Mesenchymal stem cell (in vitro differentiated cells and primary cell): ENCODE measurements at regions not wholly inside any gene's neighbourhood (a gene's known extent, or its start where the extent isn't known, plus 50 kb on each side); places are given as distances from the start of the nearest gene placed in this dataset.

Experiments used
- DNase-seq: peaks from one replicate; pipeline ENCODE4 v3.0.0-alpha.2; 2013
- H2AFZ ChIP-seq: one replicate; pipeline ENCODE4 v1.6.1; 2013; ENCODE audit warnings: low read depth, mild to moderate bottlenecking, control low read depth, inconsistent platforms, low read length, moderate library complexity
- H2AK5ac ChIP-seq: 2 replicates; pipeline ENCODE4 v1.6.1; 2013; ENCODE audit warnings: low read length, moderate library complexity, mild to moderate bottlenecking, inconsistent platforms; ENCODE audit not compliant: severe bottlenecking
- H2BK120ac ChIP-seq: one replicate; pipeline ENCODE4 v1.6.1; 2013; ENCODE audit warnings: low read depth, mild to moderate bottlenecking, inconsistent platforms, low read length, moderate library complexity
- H2BK12ac ChIP-seq, 2 experiments: one replicate each; pipeline ENCODE4 v1.6.1; 2013; ENCODE audit warnings: inconsistent platforms in 2 of 2, low read length in 2 of 2, mild to moderate bottlenecking in 2 of 2, moderate library complexity in 2 of 2, control low read depth in 1 of 2
- H2BK15ac ChIP-seq: one replicate; pipeline ENCODE4 v1.6.1; 2013; ENCODE audit warnings: mild to moderate bottlenecking, low read depth, inconsistent platforms; ENCODE audit not compliant: poor library complexity, severe bottlenecking
- H2BK5ac ChIP-seq: 2 replicates; pipeline ENCODE4 v1.6.1; 2013; ENCODE audit warnings: low read depth, mild to moderate bottlenecking, low read length, control low read depth, inconsistent platforms; ENCODE audit not compliant: poor library complexity, severe bottlenecking
- H3K14ac ChIP-seq, 2 experiments: one replicate each; pipeline ENCODE4 v1.6.1; 2013; ENCODE audit warnings: inconsistent platforms in 2 of 2, low read length in 2 of 2, control low read depth in 1 of 2, mild to moderate bottlenecking in 1 of 2, moderate library complexity in 1 of 2
- H3K18ac ChIP-seq, 2 experiments: one replicate each; pipeline ENCODE4 v1.6.1; 2013; ENCODE audit warnings: inconsistent platforms in 2 of 2, low read length in 2 of 2, control low read depth in 1 of 2, low read depth in 1 of 2, mild to moderate bottlenecking in 1 of 2
- H3K23ac ChIP-seq, 2 experiments: one replicate each; pipeline ENCODE4 v1.6.1; 2013; ENCODE audit warnings: inconsistent platforms in 2 of 2, low read length in 2 of 2, mild to moderate bottlenecking in 2 of 2, moderate library complexity in 2 of 2, control low read depth in 1 of 2
- H3K27ac ChIP-seq: 2 replicates; pipeline ENCODE4 v1.5.1; 2013; ENCODE audit warnings: mild to moderate bottlenecking, moderate library complexity, low read length, control low read depth, inconsistent platforms; ENCODE audit not compliant: poor library complexity, severe bottlenecking
- H3K27me3 ChIP-seq, 2 experiments: 2 replicates each; pipeline versions ENCODE4 v1.6.1 to v1.7.0; 2013; ENCODE audit warnings: low read length in 2 of 2, mild to moderate bottlenecking in 2 of 2, moderate library complexity in 2 of 2, control low read depth in 1 of 2, inconsistent platforms in 1 of 2; ENCODE audit not compliant: control insufficient read depth in 1 of 2, insufficient read depth in 1 of 2
- H3K36me3 ChIP-seq, 2 experiments: 2 replicates each; pipeline versions ENCODE4 v1.6.1 to v1.7.0; 2013; ENCODE audit warnings: low read length in 2 of 2, control low read depth in 1 of 2, inconsistent platforms in 1 of 2, low read depth in 1 of 2, mild to moderate bottlenecking in 1 of 2; ENCODE audit not compliant: insufficient read depth in 2 of 2, control insufficient read depth in 1 of 2
- H3K4ac ChIP-seq, 2 experiments: one replicate each; pipeline ENCODE4 v1.6.1; 2013; ENCODE audit warnings: inconsistent platforms in 2 of 2, low read length in 2 of 2, mild to moderate bottlenecking in 2 of 2, moderate library complexity in 2 of 2, control low read depth in 1 of 2, low read depth in 1 of 2
- H3K4me1 ChIP-seq: 2 replicates; pipeline ENCODE4 v1.6.1; 2013; ENCODE audit warnings: low read depth, low read length, control low read depth; ENCODE audit not compliant: control insufficient read depth, insufficient read depth
- H3K4me2 ChIP-seq: 2 replicates; pipeline ENCODE4 v1.6.1; 2013; ENCODE audit warnings: low read length, mild to moderate bottlenecking, inconsistent platforms; ENCODE audit not compliant: poor library complexity, severe bottlenecking
- H3K4me3 ChIP-seq, 2 experiments: 2 replicates each; pipeline versions ENCODE4 v1.5.1 to v1.7.0; 2013; ENCODE audit warnings: low read length in 2 of 2, mild to moderate bottlenecking in 2 of 2, control low read depth in 1 of 2, low read depth in 1 of 2; ENCODE audit not compliant: insufficient read depth in 1 of 2
- H3K79me1 ChIP-seq: replicated peaks from 2 replicates; pipeline ENCODE4 v1.6.1; 2013; ENCODE audit warnings: mild to moderate bottlenecking, control low read depth, low read length, inconsistent platforms; ENCODE audit not compliant: poor library complexity, severe bottlenecking
- H3K9ac ChIP-seq: 2 replicates; pipeline ENCODE4 v1.7.0; 2013; ENCODE audit warnings: mild to moderate bottlenecking, low read length, moderate library complexity
- H3K9me3 ChIP-seq: 2 replicates; pipeline ENCODE4 v1.7.0; 2013; ENCODE audit warnings: mild to moderate bottlenecking, low read length; ENCODE audit not compliant: control insufficient read depth
- H4K8ac ChIP-seq: one replicate; pipeline ENCODE4 v1.6.1; 2013; ENCODE audit warnings: inconsistent platforms, mild to moderate bottlenecking, low read length, moderate library complexity
- H4K91ac ChIP-seq: one replicate; pipeline ENCODE4 v1.6.1; 2013; ENCODE audit warnings: mild to moderate bottlenecking, low read length, inconsistent platforms
- WGBS: methylation state at CpG from one replicate; pipeline ENCODE4 v1.1.7; 2013; ENCODE audit warnings: mixed read lengths; 5-methylcytosine and 5-hydroxymethylcytosine counted together

DNA sequence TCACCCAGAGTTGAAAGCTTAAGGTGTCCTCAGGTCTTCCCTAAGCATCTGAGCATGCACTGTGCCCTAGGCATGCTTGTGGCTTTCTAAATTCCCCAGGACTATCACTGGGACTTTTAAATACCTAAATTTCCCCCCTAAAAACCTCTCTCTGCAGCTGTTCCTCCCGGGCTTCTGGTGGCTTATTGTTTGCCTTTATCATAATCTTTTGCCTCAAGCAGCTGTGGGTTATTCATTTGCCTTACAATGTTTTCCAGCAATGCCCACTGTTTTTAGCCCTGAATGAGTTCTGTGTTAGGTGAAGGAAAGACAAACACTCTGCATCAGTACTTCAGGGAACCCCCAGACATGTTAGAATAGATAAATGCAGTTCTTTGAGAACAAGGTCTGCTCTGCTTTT lies 455.0 kb downstream of the ZIC3 start:
- peaks cover 0 to 6% of the 10 kb centered on the region in 2 experiments for H3K27me3 ChIP-seq
- no peak overlapping the region for H3K4me2 ChIP-seq
- no peak overlapping the region for H2AK5ac ChIP-seq
- H3K9me3 ChIP-seq: no peaks in the 10 kb centered on the region
- H3K4ac ChIP-seq: no peak overlapping the region
- H3K9ac ChIP-seq: no peak overlapping the region
- H2AFZ ChIP-seq: no peak overlapping the region
- H2BK15ac ChIP-seq: no peak overlapping the region
- H3K79me1 ChIP-seq: no peaks in the 10 kb centered on the region
- H4K8ac ChIP-seq: no peak overlapping the region
- WGBS: no CpG with 5 or more reads among the region's 1 CpG
- H3K14ac ChIP-seq: no peak overlapping the region
- DNase-seq: no peak
- no peak overlapping the region for H3K4me3 ChIP-seq
- no peaks in the 10 kb centered on the region for H3K36me3 ChIP-seq
- H3K18ac ChIP-seq: no peak overlapping the region
- no peaks in the 10 kb centered on the region for H3K4me1 ChIP-seq
- no peak overlapping the region for H2BK120ac ChIP-seq
- H3K27ac ChIP-seq: no peak overlapping the region
- no peak overlapping the region for H2BK5ac ChIP-seq
- no peak overlapping the region for H2BK12ac ChIP-seq
- H3K23ac ChIP-seq: no peak overlapping the region
- H4K91ac ChIP-seq: no peak overlapping the region

DNA sequence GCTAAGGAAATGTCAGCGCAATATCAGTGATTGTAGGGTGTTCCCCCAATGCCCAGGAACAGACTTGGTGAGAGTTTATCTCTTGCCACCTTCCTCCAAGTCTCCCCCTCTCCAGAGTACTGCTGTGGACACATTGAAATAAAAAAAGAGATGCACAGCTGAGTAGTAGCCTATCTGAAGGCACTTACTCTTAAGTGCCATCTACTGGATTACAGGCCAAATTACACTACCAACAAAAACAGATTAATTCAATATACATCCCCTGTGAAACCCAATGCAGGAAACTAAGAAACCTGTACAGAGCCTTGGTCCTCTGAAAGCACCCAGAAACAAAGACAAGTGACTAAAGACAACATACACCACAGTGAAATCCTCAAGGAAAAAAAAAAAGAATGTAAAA lies 460.3 kb downstream of the ZIC3 start:
- Histone ChIP-seq H3K4me1 (no peaks in the 10 kb centered on the region), H4K8ac (no peak overlapping the region), H3K4ac (no peak overlapping the region), H2BK15ac (no peak overlapping the region), H3K79me1 (no peaks in the 10 kb centered on the region), H3K4me3 (no peak overlapping the region), H3K36me3 (no peaks in the 10 kb centered on the region), H2AFZ (no peak overlapping the region), H3K14ac (no peak overlapping the region), H2BK12ac (no peak overlapping the region), H3K23ac (no peak overlapping the region), H3K27me3 (peaks cover 0 to 6% of the 10 kb centered on the region in 2 experiments), H2BK5ac (no peak overlapping the region), H3K9me3 (no peaks in the 10 kb centered on the region), H3K18ac (no peak overlapping the region), H3K27ac (no peak overlapping the region), H2BK120ac (no peak overlapping the region), H2AK5ac (no peak overlapping the region), H4K91ac (no peak overlapping the region), H3K4me2 (no peak overlapping the region), H3K9ac (no peak overlapping the region)
- DNase-seq: no peak
- WGBS: 80% methylated on average over 1 of the region's 1 CpG

DNA sequence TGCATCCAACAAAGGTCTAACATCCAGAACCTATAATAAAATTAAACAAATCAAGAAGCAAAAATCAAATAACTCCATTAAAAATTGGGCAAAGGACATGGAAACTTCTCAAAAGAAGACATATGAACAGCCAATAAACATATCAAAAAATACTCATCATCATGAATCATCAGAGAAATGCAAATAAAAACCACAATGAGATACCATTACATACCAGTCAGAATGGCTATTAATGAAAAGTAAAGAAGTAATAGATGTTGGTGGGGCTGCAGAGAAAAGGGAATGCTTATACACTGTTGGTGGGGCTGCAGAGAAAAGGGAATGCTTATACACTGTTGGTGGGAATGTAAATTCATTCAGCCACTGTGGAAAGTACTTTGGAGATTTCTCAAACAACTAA lies 465.8 kb downstream of the ZIC3 start:
- H2BK15ac ChIP-seq: no peak overlapping the region
- H3K27ac ChIP-seq: no peak overlapping the region
- H2AK5ac ChIP-seq: no peak overlapping the region
- no peak overlapping the region for H3K4me2 ChIP-seq
- no peak overlapping the region for H3K23ac ChIP-seq
- no peak overlapping the region for H2BK120ac ChIP-seq
- no peak overlapping the region for H4K91ac ChIP-seq
- H2BK5ac ChIP-seq: no peak overlapping the region
- H4K8ac ChIP-seq: no peak overlapping the region
- no peak overlapping the region for H3K18ac ChIP-seq
- H3K14ac ChIP-seq: no peak overlapping the region
- no peak overlapping the region for H3K4ac ChIP-seq
- no peaks in the 10 kb centered on the region for H3K4me1 ChIP-seq
- no peaks in the 10 kb centered on the region for H3K9me3 ChIP-seq
- H3K9ac ChIP-seq: no peak overlapping the region
- no peaks in the 10 kb centered on the region for H3K79me1 ChIP-seq
- no peaks in the 10 kb centered on the region for H3K36me3 ChIP-seq
- H2BK12ac ChIP-seq: no peak overlapping the region
- H3K27me3 ChIP-seq: no peaks in the 10 kb centered on the region
- H2AFZ ChIP-seq: no peak overlapping the region
- H3K4me3 ChIP-seq: no peak overlapping the region
- no peak for DNase-seq

DNA sequence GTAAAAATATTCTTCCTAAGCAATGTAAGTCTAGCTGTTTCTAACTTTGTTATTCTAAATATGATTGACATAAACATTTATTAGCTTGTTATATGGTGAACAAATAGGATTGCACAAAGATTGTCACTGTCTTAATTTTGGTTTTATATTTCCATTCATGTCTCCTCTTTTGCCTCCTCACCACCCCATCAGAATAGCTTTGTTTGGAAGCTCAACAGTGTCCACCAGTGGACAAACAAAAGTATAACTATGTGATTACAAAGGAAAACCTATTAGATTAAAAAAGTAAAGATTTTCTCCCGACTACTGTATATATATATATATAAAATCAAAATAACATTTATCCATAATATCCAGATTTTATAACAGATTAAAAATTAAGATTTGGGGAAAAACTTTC lies 468.2 kb downstream of the ZIC3 start:
- H2AFZ ChIP-seq: no peak overlapping the region
- H3K4me2 ChIP-seq: no peak overlapping the region
- H4K8ac ChIP-seq: no peak overlapping the region
- H3K4me3 ChIP-seq: no peak overlapping the region
- no peaks in the 10 kb centered on the region for H3K9me3 ChIP-seq
- no peak overlapping the region for H2BK15ac ChIP-seq
- H3K27ac ChIP-seq: no peak overlapping the region
- no peaks in the 10 kb centered on the region for H3K36me3 ChIP-seq
- H3K27me3 ChIP-seq: no peaks in the 10 kb centered on the region
- H3K23ac ChIP-seq: no peak overlapping the region
- H2AK5ac ChIP-seq: no peak overlapping the region
- no peak overlapping the region for H2BK120ac ChIP-seq
- no peak overlapping the region for H2BK5ac ChIP-seq
- WGBS: no CpG with 5 or more reads among the region's 1 CpG
- no peak overlapping the region for H3K14ac ChIP-seq
- H3K4ac ChIP-seq: no peak overlapping the region
- H2BK12ac ChIP-seq: no peak overlapping the region
- H4K91ac ChIP-seq: no peak overlapping the region
- no peak overlapping the region for H3K9ac ChIP-seq
- no peak for DNase-seq
- no peak overlapping the region for H3K18ac ChIP-seq
- no peaks in the 10 kb centered on the region for H3K79me1 ChIP-seq
- H3K4me1 ChIP-seq: no peaks in the 10 kb centered on the region
